ENCODE measurements at regions not wholly inside any gene's neighbourhood (a gene's known extent, or its start where the extent isn't known, plus 50 kb on each side); places are given as distances from the start of the nearest gene placed in this dataset.

GRCh38 chr10:71075759-71076472, 136.5 kb upstream of the UNC5B start:
- TF ChIP-seq CTCF (IDR thresholded peaks at IDR 0.05) (no peak), POLR2A (IDR thresholded peaks at IDR 0.05) (no peak), EP300 (IDR thresholded peaks at IDR 0.05) (no peak)

Measured in ovary (tissue), 3 donors.